ENCODE measurements at regions not wholly inside any gene's neighbourhood (a gene's known extent, or its start where the extent isn't known, plus 50 kb on each side); places are given as distances from the start of the nearest gene placed in this dataset.

- no peaks in the 10 kb centered on the region for H3K27me3 ChIP-seq
- no peak overlapping the region for H3K4me3 ChIP-seq
- TF ChIP-seq POLR2A (IDR thresholded peaks at IDR 0.05) (no peak), CTCF (IDR thresholded peaks at IDR 0.05) (no peak), POLR2AphosphoS5 (IDR thresholded peaks at IDR 0.05) (no peak)
- H3K9me3 ChIP-seq, result peaks cover 0 to 16% of the 10 kb centered on the region in 2 donors
- intact Hi-C loops (cut with DNase I; ENCODE audit: low total_unique reads), result no loop called here
- no peaks in the 10 kb centered on the region for H3K36me3 ChIP-seq
- H3K27ac ChIP-seq, result no peak overlapping the region
- no peaks in the 10 kb centered on the region for H3K4me1 ChIP-seq
- no peak for DNase-seq (ENCODE audit: low spot score in 2 of 2)
Measured at GRCh38 chr6:48240287-48240686, 129.3 kb upstream of the PTCHD4 start.

DNA sequence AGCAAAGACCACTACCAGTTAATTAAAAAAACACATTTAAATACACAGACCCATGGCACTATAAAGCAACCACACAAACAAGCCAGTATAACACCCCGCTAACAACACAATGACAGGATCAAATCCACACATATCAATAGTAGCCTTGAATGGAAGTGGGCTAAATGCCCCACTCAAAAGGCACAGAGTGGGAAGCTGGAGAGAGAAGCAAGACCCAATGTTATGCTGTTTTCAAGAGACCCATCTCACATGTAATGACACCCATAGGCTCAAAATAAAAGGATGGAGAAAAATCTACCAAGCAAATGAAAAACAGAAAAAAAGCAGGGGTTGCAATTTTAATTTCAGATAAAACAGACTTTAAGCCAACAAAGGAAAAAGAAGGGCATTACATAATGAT is 125.4 kb upstream of the PTCHD4 start:
- Histone ChIP-seq H3K27ac (no peak overlapping the region), H3K9me3 (peaks cover 0 to 29% of the 10 kb centered on the region in 2 donors), H3K27me3 (no peaks in the 10 kb centered on the region), H3K4me1 (no peaks in the 10 kb centered on the region), H3K4me3 (no peak overlapping the region), H3K36me3 (no peaks in the 10 kb centered on the region)
- DNase-seq (ENCODE audit: low spot score in 2 of 2), result no peak
- TF ChIP-seq POLR2A (IDR thresholded peaks at IDR 0.05) (no peak), CTCF (IDR thresholded peaks at IDR 0.05) (no peak)
- intact Hi-C loops (cut with DNase I; ENCODE audit: low total_unique reads), result no loop called here

DNA sequence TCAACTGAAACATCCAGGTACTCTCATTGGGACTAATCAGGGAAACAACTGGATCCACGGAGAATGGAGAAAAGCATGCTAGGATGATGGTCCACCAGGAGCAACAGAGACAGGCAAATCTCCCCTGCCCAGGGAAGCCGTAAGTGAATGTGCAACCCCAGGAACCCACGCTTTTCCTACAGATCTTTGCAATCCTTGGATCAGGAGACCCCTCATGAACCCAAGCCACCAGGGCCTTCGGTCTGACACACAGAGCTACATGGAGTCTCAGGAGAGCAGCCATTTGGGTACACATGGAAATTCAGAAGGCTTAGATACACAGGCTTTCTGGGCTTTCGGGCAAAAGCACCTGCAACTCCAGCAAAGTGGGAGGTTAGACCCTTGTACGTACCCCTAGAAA is 122.1 kb upstream of the PTCHD4 start:
- H3K9me3 ChIP-seq, result peaks cover 0 to 29% of the 10 kb centered on the region in 2 donors
- no peaks in the 10 kb centered on the region for H3K27me3 ChIP-seq
- no peak overlapping the region for H3K4me3 ChIP-seq
- no peak for TF ChIP-seq CTCF (IDR thresholded peaks at IDR 0.05)
- TF ChIP-seq POLR2A (IDR thresholded peaks at IDR 0.05), result no peak
- no peak for TF ChIP-seq POLR2AphosphoS5 (IDR thresholded peaks at IDR 0.05)
- intact Hi-C loops (cut with DNase I; ENCODE audit: low total_unique reads), result no loop called here
- no peak for DNase-seq (ENCODE audit: low spot score in 2 of 2)
- no peaks in the 10 kb centered on the region for H3K4me1 ChIP-seq
- H3K36me3 ChIP-seq, result no peaks in the 10 kb centered on the region
- no peak overlapping the region for H3K27ac ChIP-seq

GRCh38 chr6:48229841-48230240 is 118.8 kb upstream of the PTCHD4 start:
- TF ChIP-seq POLR2A (IDR thresholded peaks at IDR 0.05), result no peak
- TF ChIP-seq CTCF (IDR thresholded peaks at IDR 0.05), result no peak
- TF ChIP-seq POLR2AphosphoS5 (IDR thresholded peaks at IDR 0.05), result no peak
- intact Hi-C loops (cut with DNase I; ENCODE audit: low total_unique reads), result no loop called here
- Histone ChIP-seq H3K4me3 (no peak overlapping the region), H3K36me3 (no peaks in the 10 kb centered on the region), H3K9me3 (peaks cover 0 to 8% of the 10 kb centered on the region in 2 donors), H3K27me3 (no peaks in the 10 kb centered on the region), H3K27ac (no peak overlapping the region), H3K4me1 (no peaks in the 10 kb centered on the region)
- no peak for DNase-seq (ENCODE audit: low spot score in 2 of 2)

- no peak for TF ChIP-seq POLR2A (IDR thresholded peaks at IDR 0.05)
- no peak for TF ChIP-seq CTCF (IDR thresholded peaks at IDR 0.05)
- TF ChIP-seq POLR2AphosphoS5 (IDR thresholded peaks at IDR 0.05), result no peak
- intact Hi-C loops (cut with DNase I; ENCODE audit: low total_unique reads), result no loop called here
- no peak for DNase-seq (ENCODE audit: low spot score in 2 of 2)
- H3K36me3 ChIP-seq, result no peaks in the 10 kb centered on the region
- H3K9me3 ChIP-seq, result no peaks in the 10 kb centered on the region
- no peaks in the 10 kb centered on the region for H3K27me3 ChIP-seq
- no peak overlapping the region for H3K4me3 ChIP-seq
- no peak overlapping the region for H3K27ac ChIP-seq
- H3K4me1 ChIP-seq, result no peaks in the 10 kb centered on the region
Measured at GRCh38 chr6:48222241-48222640, 111.2 kb upstream of the PTCHD4 start.
